GM19328 (cell line): ENCODE measurements at regions not wholly inside any gene's neighbourhood (a gene's known extent, or its start where the extent isn't known, plus 50 kb on each side); places are given as distances from the start of the nearest gene placed in this dataset.
"Not testable (repeated sequence)": the region's sequence is repeated elsewhere in the genome, so short reads cannot be mapped to it uniquely, and the experiment has no call there.

Experiments used
- ATAC-seq: cut with Tn5 transposase; IDR thresholded peaks from one replicate; pipeline ENCODE4 v1.9.1; 2021; ENCODE audit warnings: mild to moderate bottlenecking, moderate library complexity; ENCODE audit not compliant: unreplicated experiment

GRCh38 chr1:83485314-83486019 is 513.5 kb downstream of the TTLL7 start:
- ATAC-seq: peak; percentile 17

DNA sequence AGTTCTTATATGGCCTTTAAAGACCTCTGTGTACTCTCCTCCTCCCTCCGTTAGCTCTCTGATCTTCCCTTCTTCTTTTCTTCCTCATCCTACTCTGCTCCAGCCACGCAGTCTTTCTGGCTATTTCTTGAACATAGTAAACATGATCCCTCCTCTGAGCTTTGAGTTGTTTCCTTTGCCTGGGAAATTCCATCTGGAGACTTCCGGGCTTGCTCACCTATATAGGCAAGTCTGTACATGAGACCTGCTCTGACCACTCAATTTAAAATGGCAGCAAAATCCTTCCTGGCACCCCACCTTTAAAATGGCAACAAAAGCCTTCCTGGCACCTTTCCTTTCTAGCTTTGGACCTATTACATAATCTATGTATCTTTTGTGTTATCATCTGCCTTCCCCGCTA is 517.6 kb downstream of the TTLL7 start:
- not testable (repeated sequence) for ATAC-seq

DNA sequence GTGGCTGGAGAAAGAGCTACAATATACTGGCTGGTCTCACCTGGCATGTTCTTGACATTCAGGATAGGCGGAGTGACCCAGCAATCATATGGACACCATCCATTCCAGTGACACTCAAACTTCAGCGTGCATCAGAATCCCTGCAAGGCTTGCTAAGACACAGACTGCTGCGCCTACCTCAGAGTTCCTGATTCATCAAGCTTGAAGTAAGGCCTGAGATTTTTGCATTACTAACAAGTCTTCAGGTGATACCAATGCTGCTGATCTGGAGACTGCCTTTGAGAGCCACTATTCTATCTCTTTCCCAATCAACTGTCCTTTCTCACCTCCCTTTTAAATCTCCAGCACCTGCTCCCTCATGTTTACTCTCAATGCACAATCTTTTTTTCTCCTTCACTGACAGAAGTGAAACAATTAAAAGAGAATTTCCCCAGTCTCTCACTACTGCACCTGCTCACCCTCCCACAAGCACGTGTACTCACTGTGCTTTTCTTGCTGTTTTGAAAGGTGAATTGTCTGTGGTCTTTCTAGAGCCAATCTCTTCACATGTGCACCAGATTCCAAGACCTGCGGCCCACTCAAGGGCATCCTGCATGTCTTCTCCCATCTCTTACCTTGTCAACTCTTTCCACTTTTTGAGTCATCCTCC is 519.2 kb downstream of the TTLL7 start:
- ATAC-seq: peak; percentile 72

- not testable (repeated sequence) for ATAC-seq
Measured at GRCh38 chr1:83478127-83478526, 520.8 kb downstream of the TTLL7 start.

GRCh38 chr1:83476518-83476917 is 522.4 kb downstream of the TTLL7 start:
- not testable (repeated sequence) for ATAC-seq

GRCh38 chr1:83474946-83475345 is 524.0 kb downstream of the TTLL7 start:
- ATAC-seq: not testable (repeated sequence)

GRCh38 chr1:83473986-83474385 is 524.9 kb downstream of the TTLL7 start:
- not testable (repeated sequence) for ATAC-seq

GRCh38 chr1:83472066-83472465 is 526.9 kb downstream of the TTLL7 start:
- not testable (repeated sequence) for ATAC-seq

DNA sequence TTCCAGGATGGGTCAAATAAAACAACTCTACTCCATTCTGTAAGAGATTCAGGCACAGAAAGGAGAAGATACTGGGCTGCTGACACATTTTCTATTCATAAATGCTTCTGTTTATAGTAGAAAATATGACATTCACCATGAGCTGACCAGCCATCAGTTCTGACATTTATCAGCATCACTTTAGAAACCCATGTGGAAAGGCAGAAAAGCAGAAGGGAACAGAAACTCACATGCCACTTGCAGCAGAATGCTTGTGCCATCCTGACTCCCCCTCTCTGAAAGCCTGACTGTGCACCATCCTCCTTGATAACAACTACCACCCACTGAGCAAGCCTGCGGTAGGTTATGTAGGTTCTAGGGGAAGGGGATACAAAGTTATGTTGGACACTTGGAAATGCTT is 527.7 kb downstream of the TTLL7 start:
- ATAC-seq: not testable (repeated sequence)

GRCh38 chr1:83468336-83468735 is 530.6 kb downstream of the TTLL7 start:
- ATAC-seq: not testable (repeated sequence)

DNA sequence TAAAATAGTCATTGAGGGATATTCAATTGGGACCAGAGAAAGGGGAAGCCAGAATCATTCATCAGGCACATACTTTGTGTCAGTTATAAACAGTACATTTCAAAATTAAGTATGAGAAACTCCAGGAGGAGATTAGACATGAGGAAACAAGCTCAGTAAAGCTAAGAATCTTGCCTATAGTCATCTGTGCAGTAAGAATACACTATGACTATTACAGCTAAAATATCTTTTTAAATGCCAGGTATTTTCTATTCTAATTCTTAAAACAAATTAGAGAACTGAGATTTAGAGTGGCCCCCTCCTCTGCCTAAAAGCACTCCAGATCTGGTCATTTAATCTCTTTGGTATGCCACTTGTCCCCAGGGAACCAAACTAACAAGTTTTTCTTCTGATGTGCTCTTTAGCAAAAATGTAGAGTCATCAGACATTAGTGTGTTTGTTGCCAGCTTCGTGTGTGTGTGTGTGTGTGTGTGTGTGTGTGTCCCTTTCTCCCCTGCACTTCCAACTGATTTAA is 541.1 kb downstream of the TTLL7 start:
- ATAC-seq: not testable (repeated sequence)

- ATAC-seq: not testable (repeated sequence)
Measured at GRCh38 chr1:83457281-83457680, 541.7 kb downstream of the TTLL7 start.

- not testable (repeated sequence) for ATAC-seq
Measured at GRCh38 chr1:83455753-83456152, 543.2 kb downstream of the TTLL7 start.

DNA sequence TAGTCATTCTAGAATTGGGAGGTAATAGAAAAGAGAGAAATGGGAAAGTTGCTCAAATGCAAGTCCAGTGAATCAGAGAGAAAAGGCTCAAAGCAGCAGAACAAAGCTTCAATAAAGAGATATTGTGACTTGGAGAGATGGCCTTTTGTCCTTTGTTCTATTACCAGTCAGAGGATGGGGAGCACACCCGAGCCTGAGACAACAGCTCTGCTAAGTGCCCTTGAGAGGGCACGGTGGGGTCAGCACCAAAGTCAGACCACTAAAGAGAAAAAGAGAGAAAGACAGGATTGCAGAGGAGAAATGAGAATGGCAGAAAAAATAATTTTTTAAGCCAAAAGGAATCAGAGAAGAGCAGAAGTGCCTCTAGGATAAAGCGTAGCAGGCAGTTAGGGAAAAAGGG is 553.1 kb downstream of the TTLL7 start:
- not testable (repeated sequence) for ATAC-seq

GRCh38 chr1:83442412-83442811 is 556.5 kb downstream of the TTLL7 start:
- ATAC-seq: not testable (repeated sequence)

DNA sequence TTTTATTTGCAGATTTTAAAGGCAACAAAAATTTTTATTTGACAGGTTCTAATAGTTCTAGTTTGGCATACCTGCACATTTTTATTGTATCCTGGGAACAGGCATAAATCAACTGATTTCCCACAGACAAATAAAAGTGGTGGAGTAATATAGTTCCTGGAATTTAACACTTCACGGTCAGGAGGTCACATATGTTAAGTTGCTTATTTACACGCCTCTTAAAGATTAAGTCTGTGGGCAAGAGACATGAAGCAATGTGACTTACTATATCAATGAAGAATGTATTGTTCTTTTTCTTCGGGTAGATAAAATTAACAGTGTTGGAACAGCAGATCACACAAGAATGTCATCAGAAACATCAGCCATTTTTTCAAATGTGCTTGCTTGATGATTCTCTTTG is 558.3 kb downstream of the TTLL7 start:
- ATAC-seq: not testable (repeated sequence)

DNA sequence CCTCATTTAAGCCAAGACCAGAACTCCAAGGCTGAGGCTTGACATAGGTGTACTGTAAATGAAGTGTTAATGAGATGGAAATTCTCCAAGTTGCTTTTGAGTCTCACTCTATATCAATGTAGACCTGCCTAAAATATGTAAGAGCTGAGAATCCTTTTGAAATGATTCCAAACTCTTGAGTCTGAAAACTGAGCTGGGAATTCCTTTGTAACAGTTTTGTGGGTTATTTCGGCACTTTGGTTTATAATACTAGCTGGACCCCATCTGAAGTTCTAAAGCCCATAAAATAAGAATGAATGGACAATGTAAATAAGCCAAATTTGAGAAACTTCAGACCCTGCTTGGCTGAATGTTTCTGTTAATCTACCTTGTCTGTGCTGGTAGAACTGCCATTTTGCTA is 558.9 kb downstream of the TTLL7 start:
- not testable (repeated sequence) for ATAC-seq

- not testable (repeated sequence) for ATAC-seq
Measured at GRCh38 chr1:83438316-83438715, 560.6 kb downstream of the TTLL7 start.

GRCh38 chr1:83435336-83435735 is 563.6 kb downstream of the TTLL7 start:
- not testable (repeated sequence) for ATAC-seq

GRCh38 chr1:83427566-83427965 is 571.4 kb downstream of the TTLL7 start:
- not testable (repeated sequence) for ATAC-seq

DNA sequence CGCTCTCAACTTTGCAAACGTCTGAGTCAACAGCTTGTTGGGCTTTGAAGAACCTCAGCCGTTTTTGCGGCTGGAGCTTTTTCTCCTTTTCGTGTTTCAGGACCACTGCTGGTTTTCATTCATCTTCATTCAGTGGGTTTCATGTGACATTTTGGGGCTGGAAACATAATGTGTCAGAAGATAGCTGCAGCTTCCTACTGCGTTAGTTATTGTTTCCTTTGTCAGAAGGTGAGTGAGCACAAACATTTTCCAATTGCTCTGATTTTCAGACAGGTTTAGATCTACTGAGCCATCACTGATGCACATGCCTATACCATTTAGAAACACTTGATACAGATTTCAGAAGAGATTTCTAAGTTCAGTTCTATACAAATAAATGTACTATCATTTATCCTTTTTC is 575.5 kb downstream of the TTLL7 start:
- not testable (repeated sequence) for ATAC-seq

DNA sequence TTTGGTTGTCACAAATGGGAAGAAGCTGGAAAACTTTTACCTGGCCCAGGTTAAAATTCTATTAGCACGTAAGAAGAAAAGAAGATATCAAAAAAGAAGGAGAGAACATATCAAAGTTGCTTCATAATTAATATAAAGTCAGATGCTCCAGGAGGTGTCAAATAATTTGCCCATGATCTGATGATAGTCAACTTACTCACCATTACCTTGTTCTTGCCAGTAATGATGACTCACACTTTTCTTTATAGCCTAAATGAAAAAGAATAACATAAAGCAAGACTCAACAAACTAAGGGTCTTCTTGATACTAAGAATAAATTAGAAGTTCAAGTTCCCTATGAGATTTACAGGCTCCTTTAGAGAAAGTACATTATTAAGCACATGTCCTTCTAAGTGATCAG is 580.4 kb downstream of the TTLL7 start:
- ATAC-seq: no peak
